ENCODE measurements at regions not wholly inside any gene's neighbourhood (a gene's known extent, or its start where the extent isn't known, plus 50 kb on each side); places are given as distances from the start of the nearest gene placed in this dataset.

- ATAC-seq = no peak
- no peak for DNase-seq (ENCODE audit: low spot score)
Measured at GRCh38 chr12:60027266-60027665, 431.4 kb downstream of the SLC16A7 start.

- no peak for ATAC-seq
- DNase-seq (ENCODE audit: low spot score) = no peak
Measured at GRCh38 chr12:60034147-60034546, 438.3 kb downstream of the SLC16A7 start.

- ATAC-seq = no peak
- DNase-seq (ENCODE audit: low spot score) = no peak
Measured at GRCh38 chr12:60035835-60036234, 440.0 kb downstream of the SLC16A7 start.

- DNase-seq (ENCODE audit: low spot score) = no peak
- no peak for ATAC-seq
Measured at GRCh38 chr12:60042835-60043234, 447.0 kb downstream of the SLC16A7 start.

GRCh38 chr12:60043236-60043635 lies 447.4 kb downstream of the SLC16A7 start:
- ATAC-seq = no peak
- DNase-seq (ENCODE audit: low spot score) = no peak

- ATAC-seq = no peak
Measured at GRCh38 chr12:60052483-60052882, 456.7 kb downstream of the SLC16A7 start.

GRCh38 chr12:60059180-60059579 lies 463.4 kb downstream of the SLC16A7 start:
- ATAC-seq (no peak), DNase-seq (ENCODE audit: low spot score) (no peak)

More at GRCh38 chr12:60052483-60052882, 456.7 kb downstream of the SLC16A7 start:
- no peak for DNase-seq (ENCODE audit: low spot score)

- no peak for ATAC-seq
- no peak for DNase-seq (ENCODE audit: low spot score)
Measured at GRCh38 chr12:60066655-60067054, 470.8 kb downstream of the SLC16A7 start.

GRCh38 chr12:60070552-60070951 lies 474.7 kb downstream of the SLC16A7 start:
- DNase-seq (ENCODE audit: low spot score) = no peak
- ATAC-seq = no peak

GRCh38 chr12:60071759-60072191 lies 475.9 kb downstream of the SLC16A7 start:
- ATAC-seq (no peak), DNase-seq (ENCODE audit: low spot score) (no peak)

- DNase-seq (ENCODE audit: low spot score) (no peak), ATAC-seq (no peak)
Measured at GRCh38 chr12:60072911-60073310, 477.1 kb downstream of the SLC16A7 start.

- no peak for ATAC-seq
- no peak for DNase-seq (ENCODE audit: low spot score)
Measured at GRCh38 chr12:60075091-60075490, 479.3 kb downstream of the SLC16A7 start.

- ATAC-seq (no peak), DNase-seq (ENCODE audit: low spot score) (no peak)
Measured at GRCh38 chr12:60078026-60078425, 482.2 kb downstream of the SLC16A7 start.

- ATAC-seq (no peak), DNase-seq (ENCODE audit: low spot score) (no peak)
Measured at GRCh38 chr12:60093428-60093827, 497.6 kb downstream of the SLC16A7 start.

GRCh38 chr12:60094436-60094835 lies 498.6 kb downstream of the SLC16A7 start:
- DNase-seq (ENCODE audit: low spot score) (no peak), ATAC-seq (no peak)

- no peak for ATAC-seq
- no peak for DNase-seq (ENCODE audit: low spot score)
Measured at GRCh38 chr12:60096727-60097126, 500.9 kb downstream of the SLC16A7 start.

GRCh38 chr12:60100160-60100559 lies 504.3 kb downstream of the SLC16A7 start:
- ATAC-seq (no peak), DNase-seq (ENCODE audit: low spot score) (no peak)

GRCh38 chr12:60100852-60101251 lies 505.0 kb downstream of the SLC16A7 start:
- ATAC-seq = no peak
- no peak for DNase-seq (ENCODE audit: low spot score)

- DNase-seq (ENCODE audit: low spot score) (no peak), ATAC-seq (no peak)
Measured at GRCh38 chr12:60101715-60102114, 505.9 kb downstream of the SLC16A7 start.

GRCh38 chr12:60106214-60106613 lies 510.4 kb downstream of the SLC16A7 start:
- ATAC-seq (no peak), DNase-seq (ENCODE audit: low spot score) (no peak)

- DNase-seq (ENCODE audit: low spot score) (no peak), ATAC-seq (no peak)
Measured at GRCh38 chr12:60107992-60108391, 512.2 kb downstream of the SLC16A7 start.

- DNase-seq (ENCODE audit: low spot score) = no peak
- no peak for ATAC-seq
Measured at GRCh38 chr12:60112063-60112462, 516.2 kb downstream of the SLC16A7 start.

- no peak for DNase-seq (ENCODE audit: low spot score)
- ATAC-seq = no peak
Measured at GRCh38 chr12:60112763-60113162, 516.9 kb downstream of the SLC16A7 start.

GRCh38 chr12:60114169-60114568 lies 518.3 kb downstream of the SLC16A7 start:
- no peak for ATAC-seq

More at GRCh38 chr12:60114169-60114568, 518.3 kb downstream of the SLC16A7 start:
- no peak for DNase-seq (ENCODE audit: low spot score)

Data from left lobe of liver (tissue), 2 donors.